A549 (cell line): ENCODE measurements at regions not wholly inside any gene's neighbourhood (a gene's known extent, or its start where the extent isn't known, plus 50 kb on each side); places are given as distances from the start of the nearest gene placed in this dataset.

Experiments used
- ATAC-seq, 2 experiments: fragments of 200-7000 bp in 1 of 2; fragments of >200 bp in 1 of 2; cut with Nextera tagmentation in 1 of 2; cut with Tn5 transposase in 1 of 2; 3 replicates each; pipeline versions ENCODE4 v1.8.0 to v1.9.1; 2018 to 2020; ENCODE audit warnings: mild to moderate bottlenecking in 1 of 2, moderate library complexity in 1 of 2
- CTCF ChIA-PET: fragments of 300-600 bp; sonication (Branson Sonifier 250); formaldehyde crosslinking; extraction: SDS; loops from one replicate; lab custom pipeline; 2021; ENCODE audit warnings: antibody characterized with exemption, inconsistent platforms; lab: Yijun Ruan, JAX
- POLR2A ChIA-PET: fragments of 350-600 bp; formaldehyde crosslinking; extraction: SDS; loops from one replicate; lab custom pipeline; 2021; ENCODE audit warnings: antibody characterized with exemption, inconsistent platforms; lab: Yijun Ruan, JAX
- DNase-seq, 2 experiments: peaks; one replicate each; pipeline versions ENCODE4 v3.0.0 to v3.0.0-alpha.2; 2011 to 2016; ENCODE audit warnings: low read depth in 1 of 2, low spot score in 1 of 2
- FAIRE-seq: peaks from 2 replicates; lab custom pipeline; 2011; peaks lifted over from hg19 to GRCh38; lab: Jason Lieb, UNC
- H3K27ac ChIP-seq, 2 experiments: fragments of >200 bp; sonication (Bioruptor Twin); formaldehyde crosslinking; 3 replicates each; pipeline ENCODE4 v1.5.1; 2016 to 2017
- H3K4me1 ChIP-seq: fragments of >200 bp; sonication (Bioruptor Twin); formaldehyde crosslinking; 3 replicates; pipeline ENCODE4 v1.6.1; 2016
- H3K4me2 ChIP-seq: fragments of >200 bp; sonication (Bioruptor Twin); formaldehyde crosslinking; 3 replicates; pipeline ENCODE4 v1.6.1; 2016
- H3K4me3 ChIP-seq: fragments of >200 bp; sonication (Bioruptor Twin); formaldehyde crosslinking; 3 replicates; pipeline ENCODE4 v1.5.1; 2016
- H3K9me3 ChIP-seq: fragments of >200 bp; sonication (Bioruptor Twin); formaldehyde crosslinking; 3 replicates; pipeline ENCODE4 v1.6.1; 2016
- CEBPB ChIP-seq, 2 experiments: fragments of >200 bp in 1 of 2; sonication (Bioruptor Twin) in 1 of 2; formaldehyde crosslinking in 1 of 2; IDR thresholded peaks; 2 replicates each; pipeline ENCODE4 v1.6.1; 2012 to 2016
- CHD4 ChIP-seq: fragments of 200-600 bp; sonication (generic); IDR thresholded peaks from 2 replicates; pipeline ENCODE4 v1.6.1; 2016; ENCODE audit warnings: antibody characterized with exemption, mild to moderate bottlenecking, borderline replicate concordance
- EHF ChIP-seq: fragments of 250-450 bp; sonication (Bioruptor Pico); IDR thresholded peaks from 2 replicates; pipeline ENCODE4 v1.5.0; 2020; ENCODE audit warnings: mild to moderate bottlenecking
- ESRRA ChIP-seq: fragments of 150-350 bp; IDR thresholded peaks from 2 replicates; pipeline ENCODE4 v1.6.1; 2014; ENCODE audit warnings: mild to moderate bottlenecking, low read length, borderline replicate concordance
- FOXS1 ChIP-seq: fragments of 250-450 bp; sonication (Bioruptor Pico); IDR thresholded peaks from 2 replicates; pipeline ENCODE4 v1.5.0; 2020; ENCODE audit warnings: mild to moderate bottlenecking, moderate library complexity
- HOXB5 ChIP-seq: fragments of 250-450 bp; sonication (Bioruptor Pico); IDR thresholded peaks from 2 replicates; pipeline ENCODE4 v1.5.0; 2020; ENCODE audit warnings: mild to moderate bottlenecking, moderate library complexity
- KDM1A ChIP-seq: fragments of 200-600 bp; sonication (generic); IDR thresholded peaks from 2 replicates; pipeline ENCODE4 v1.6.1; 2016; ENCODE audit warnings: low read depth, mild to moderate bottlenecking
- MAFK ChIP-seq: fragments of 450-650 bp; IDR thresholded peaks from 2 replicates; pipeline ENCODE4 v1.6.1; 2014; ENCODE audit not compliant: partially characterized antibody
- MAZ ChIP-seq: fragments of 150-350 bp; IDR thresholded peaks from 2 replicates; pipeline ENCODE4 v1.6.1; 2014; ENCODE audit warnings: antibody characterized with exemption, low read depth, low read length, borderline replicate concordance
- NPAS2 ChIP-seq: fragments of 250-450 bp; sonication (Bioruptor Pico); IDR thresholded peaks from 2 replicates; pipeline ENCODE4 v1.8.0; 2022; ENCODE audit warnings: mild to moderate bottlenecking, moderate library complexity, borderline replicate concordance
- NR3C1 ChIP-seq: fragments of >200 bp; sonication (Bioruptor Twin); formaldehyde crosslinking; IDR thresholded peaks from 3 replicates; pipeline ENCODE4 v1.6.1; 2017
- PHF8 ChIP-seq: fragments of 200-600 bp; sonication (generic); IDR thresholded peaks from 2 replicates; pipeline ENCODE4 v1.6.1; 2016; ENCODE audit warnings: low read depth, mild to moderate bottlenecking, antibody characterized with exemption, moderate library complexity, borderline replicate concordance
- POLR2AphosphoS2 ChIP-seq: conservative IDR thresholded peaks from 2 replicates; pipeline ENCODE4 v1.6.1; 2012; ENCODE audit warnings: low read length, improper control_type of control experiment, inconsistent platforms
- RARB ChIP-seq: fragments of 250-450 bp; sonication (Bioruptor Pico); IDR thresholded peaks from 2 replicates; pipeline ENCODE4 v1.8.0; 2021; ENCODE audit warnings: mild to moderate bottlenecking, moderate library complexity
- RCOR1 ChIP-seq: fragments of 150-350 bp; IDR thresholded peaks from 2 replicates; pipeline ENCODE4 v1.6.1; 2014; ENCODE audit warnings: antibody characterized with exemption, low read length, low read depth
- RFX5 ChIP-seq: fragments of 450-650 bp; IDR thresholded peaks from 2 replicates; pipeline ENCODE4 v1.7.1; 2014; ENCODE audit warnings: antibody characterized with exemption, mild to moderate bottlenecking, moderate library complexity
- SMC3 ChIP-seq: fragments of >200 bp; sonication (Bioruptor Twin); formaldehyde crosslinking; IDR thresholded peaks from 3 replicates; pipeline ENCODE4 v1.6.1; 2018; ENCODE audit warnings: inconsistent platforms
- SREBF2 ChIP-seq: fragments of 450-650 bp; IDR thresholded peaks from 2 replicates; pipeline ENCODE4 v1.6.1; 2014; ENCODE audit warnings: mild to moderate bottlenecking, moderate library complexity
- TFCP2L1 ChIP-seq: fragments of 250-450 bp; sonication (Bioruptor Pico); IDR thresholded peaks from 2 replicates; pipeline ENCODE4 v1.5.0; 2021; ENCODE audit warnings: mild to moderate bottlenecking
- TP53 ChIP-seq: fragments of 250-450 bp; sonication (Bioruptor Pico); IDR thresholded peaks from 2 replicates; pipeline ENCODE4 v1.5.0; 2021; ENCODE audit warnings: mild to moderate bottlenecking, moderate library complexity
- ZC3H11A ChIP-seq: fragments of 450-650 bp; IDR thresholded peaks from 2 replicates; pipeline ENCODE4 v1.6.1; 2014; ENCODE audit warnings: antibody characterized with exemption, mild to moderate bottlenecking
- ZFP36 ChIP-seq: fragments of 450-650 bp; IDR thresholded peaks from 2 replicates; pipeline ENCODE4 v1.6.1; 2014; ENCODE audit warnings: borderline replicate concordance; ENCODE audit not compliant: partially characterized antibody
- WGBS: methylation state at CpG from one replicate; pipeline ENCODE4 v1.1.6; 2017; ENCODE audit errors: missing lambda C conversion rate; 5-methylcytosine and 5-hydroxymethylcytosine counted together
- TF ChIP-seq, protein P1 (sequence below): fragments of 450-650 bp; IDR thresholded peaks from 2 replicates; pipeline ENCODE4 v1.6.1; 2014; ENCODE audit warnings: antibody characterized with exemption
- TF ChIP-seq, protein P2 (sequence below): fragments of 200-600 bp; sonication (generic); IDR thresholded peaks from 2 replicates; pipeline ENCODE4 v1.6.1; 2016; ENCODE audit warnings: antibody characterized with exemption, mild to moderate bottlenecking, moderate library complexity
- TF ChIP-seq, protein P3 (sequence below): IDR thresholded peaks from 2 replicates; pipeline ENCODE4 v1.6.1; 2012

DNA sequence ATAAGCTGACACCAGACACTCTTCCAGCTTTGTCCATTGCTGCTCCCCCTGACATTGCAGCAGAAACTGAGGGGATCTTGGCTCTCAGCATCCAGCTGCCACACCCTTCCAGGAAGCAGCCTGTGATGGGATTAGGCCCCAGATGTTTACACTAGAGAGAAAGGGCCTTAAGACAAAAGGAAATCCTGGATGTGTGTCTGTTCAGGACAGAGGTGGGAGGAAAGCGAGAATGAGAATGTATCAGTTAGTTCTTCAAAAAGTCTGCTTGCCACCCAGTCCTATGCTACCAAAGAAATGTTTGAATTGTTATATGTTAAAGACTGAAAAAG lies 58.8 kb downstream of the HES1 start:
- no peaks in the 10 kb centered on the region for H3K4me1 ChIP-seq
- 89% methylated on average over 1 of the region's 1 CpG for WGBS
- DNase-seq, result no peak
- CTCF ChIA-PET, result no interaction called here
- TF ChIP-seq ZFP36, result no peak
- TF ChIP-seq CEBPB (IDR thresholded peaks at IDR 0.05), result no peak
- TF ChIP-seq ESRRA, result no peak
- TF ChIP-seq CHD4, result no peak
- TF ChIP-seq KDM1A, result no peak
- TF ChIP-seq, protein P1, sequence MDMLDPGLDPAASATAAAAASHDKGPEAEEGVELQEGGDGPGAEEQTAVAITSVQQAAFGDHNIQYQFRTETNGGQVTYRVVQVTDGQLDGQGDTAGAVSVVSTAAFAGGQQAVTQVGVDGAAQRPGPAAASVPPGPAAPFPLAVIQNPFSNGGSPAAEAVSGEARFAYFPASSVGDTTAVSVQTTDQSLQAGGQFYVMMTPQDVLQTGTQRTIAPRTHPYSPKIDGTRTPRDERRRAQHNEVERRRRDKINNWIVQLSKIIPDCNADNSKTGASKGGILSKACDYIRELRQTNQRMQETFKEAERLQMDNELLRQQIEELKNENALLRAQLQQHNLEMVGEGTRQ, result no peak
- no peak for TF ChIP-seq EHF (CRISPR knock-in tag)
- no peak for TF ChIP-seq MAFK
- TF ChIP-seq MAZ, result no peak
- TF ChIP-seq PHF8, result no peak
- no peak for TF ChIP-seq POLR2AphosphoS2
- no peak for TF ChIP-seq RCOR1
- TF ChIP-seq TFCP2L1 (CRISPR knock-in tag), result no peak
- TF ChIP-seq ZC3H11A, result no peak
- no peak for TF ChIP-seq TP53 (CRISPR knock-in tag)
- no peak for TF ChIP-seq NR3C1
- TF ChIP-seq RFX5, result no peak
- TF ChIP-seq, protein P2, sequence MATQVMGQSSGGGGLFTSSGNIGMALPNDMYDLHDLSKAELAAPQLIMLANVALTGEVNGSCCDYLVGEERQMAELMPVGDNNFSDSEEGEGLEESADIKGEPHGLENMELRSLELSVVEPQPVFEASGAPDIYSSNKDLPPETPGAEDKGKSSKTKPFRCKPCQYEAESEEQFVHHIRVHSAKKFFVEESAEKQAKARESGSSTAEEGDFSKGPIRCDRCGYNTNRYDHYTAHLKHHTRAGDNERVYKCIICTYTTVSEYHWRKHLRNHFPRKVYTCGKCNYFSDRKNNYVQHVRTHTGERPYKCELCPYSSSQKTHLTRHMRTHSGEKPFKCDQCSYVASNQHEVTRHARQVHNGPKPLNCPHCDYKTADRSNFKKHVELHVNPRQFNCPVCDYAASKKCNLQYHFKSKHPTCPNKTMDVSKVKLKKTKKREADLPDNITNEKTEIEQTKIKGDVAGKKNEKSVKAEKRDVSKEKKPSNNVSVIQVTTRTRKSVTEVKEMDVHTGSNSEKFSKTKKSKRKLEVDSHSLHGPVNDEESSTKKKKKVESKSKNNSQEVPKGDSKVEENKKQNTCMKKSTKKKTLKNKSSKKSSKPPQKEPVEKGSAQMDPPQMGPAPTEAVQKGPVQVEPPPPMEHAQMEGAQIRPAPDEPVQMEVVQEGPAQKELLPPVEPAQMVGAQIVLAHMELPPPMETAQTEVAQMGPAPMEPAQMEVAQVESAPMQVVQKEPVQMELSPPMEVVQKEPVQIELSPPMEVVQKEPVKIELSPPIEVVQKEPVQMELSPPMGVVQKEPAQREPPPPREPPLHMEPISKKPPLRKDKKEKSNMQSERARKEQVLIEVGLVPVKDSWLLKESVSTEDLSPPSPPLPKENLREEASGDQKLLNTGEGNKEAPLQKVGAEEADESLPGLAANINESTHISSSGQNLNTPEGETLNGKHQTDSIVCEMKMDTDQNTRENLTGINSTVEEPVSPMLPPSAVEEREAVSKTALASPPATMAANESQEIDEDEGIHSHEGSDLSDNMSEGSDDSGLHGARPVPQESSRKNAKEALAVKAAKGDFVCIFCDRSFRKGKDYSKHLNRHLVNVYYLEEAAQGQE, result no peak
- TF ChIP-seq, protein P3, sequence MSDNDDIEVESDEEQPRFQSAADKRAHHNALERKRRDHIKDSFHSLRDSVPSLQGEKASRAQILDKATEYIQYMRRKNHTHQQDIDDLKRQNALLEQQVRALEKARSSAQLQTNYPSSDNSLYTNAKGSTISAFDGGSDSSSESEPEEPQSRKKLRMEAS, result no peak
- no peak overlapping the region for H3K27ac ChIP-seq
- no peak overlapping the region for H3K4me2 ChIP-seq
- POLR2A ChIA-PET, result no interaction called here
- no peak overlapping the region for H3K4me3 ChIP-seq
- ATAC-seq, result no peak
- H3K9me3 ChIP-seq, result no peaks in the 10 kb centered on the region
- no peak for FAIRE-seq

DNA sequence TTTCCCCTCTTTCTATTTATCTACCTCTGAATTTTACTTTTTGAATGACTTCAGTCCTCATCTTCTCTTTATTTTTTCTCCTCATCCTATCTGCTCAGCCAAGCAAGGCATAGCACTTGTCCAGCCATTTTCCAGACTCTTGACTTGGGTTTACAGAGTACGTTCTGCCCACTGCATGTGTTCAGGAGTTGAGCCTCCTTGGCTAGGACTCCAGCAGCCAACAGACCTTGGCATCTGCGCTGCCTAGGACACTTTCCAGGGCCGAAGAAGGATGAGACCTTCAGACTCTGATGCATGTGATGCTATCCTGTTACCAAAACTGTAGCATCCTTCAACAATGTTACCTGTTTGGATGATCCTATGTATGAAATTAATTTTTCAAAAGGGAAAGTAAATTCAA lies 59.7 kb downstream of the HES1 start:
- Histone ChIP-seq H3K4me2 (no peak overlapping the region), H3K4me3 (no peak overlapping the region), H3K9me3 (no peaks in the 10 kb centered on the region), H3K4me1 (no peaks in the 10 kb centered on the region), H3K27ac (no peak overlapping the region)
- CTCF ChIA-PET, result no interaction called here
- ATAC-seq, result no peak
- no peak for FAIRE-seq
- TF ChIP-seq TP53 (CRISPR knock-in tag) (no peak), RFX5 (no peak)
- TF ChIP-seq, all 56 proteins: peak for 0
- POLR2A ChIA-PET, result no interaction called here
- 86% methylated on average over 1 of the region's 3 CpGs for WGBS
- no peak for DNase-seq

DNA sequence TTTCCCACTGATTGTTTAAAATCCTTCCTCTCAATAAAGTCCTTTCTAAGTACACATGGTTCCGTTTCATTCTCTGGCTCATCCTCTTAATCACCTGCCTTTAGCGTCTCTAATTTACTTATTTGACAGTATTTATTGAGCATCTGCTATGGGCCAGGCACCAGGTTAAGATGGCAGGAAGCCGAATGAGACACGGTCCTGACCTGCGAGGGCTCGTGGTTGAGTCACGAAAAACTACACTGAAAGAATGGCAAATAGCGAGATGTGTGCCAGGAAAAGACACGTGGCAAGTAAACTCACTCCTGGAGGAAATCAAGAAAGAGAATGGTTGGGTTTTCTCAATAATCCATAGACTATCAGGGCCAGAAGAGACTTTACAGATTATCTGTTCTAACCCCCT lies 60.9 kb downstream of the HES1 start:
- WGBS, result 78% methylated on average over 9 of the region's 9 CpGs
- H3K4me3 ChIP-seq, result no peak overlapping the region
- ChIA-PET POLR2A (no interaction called here), CTCF (interaction anchor here (0.9 kb wide), 1 partner anchor 9 kb away, joined by 3 read pairs; no protein-coding TSS in a partner anchor)
- FAIRE-seq, result no peak
- ATAC-seq, result no peak
- H3K4me2 ChIP-seq, result no peak overlapping the region
- H3K27ac ChIP-seq, result no peak overlapping the region
- TF ChIP-seq HOXB5, result no peak
- no peak for TF ChIP-seq SREBF2
- TF ChIP-seq NPAS2 (CRISPR knock-in tag), result no peak
- TF ChIP-seq FOXS1, result no peak
- TF ChIP-seq ESRRA, result no peak
- no peak for TF ChIP-seq RARB
- no peak for TF ChIP-seq TP53 (CRISPR knock-in tag)
- no peak for TF ChIP-seq SMC3
- no peak for TF ChIP-seq PHF8
- H3K4me1 ChIP-seq, result no peaks in the 10 kb centered on the region
- H3K9me3 ChIP-seq, result no peaks in the 10 kb centered on the region
- DNase-seq, result no peak
